ENCODE measurements at regions not wholly inside any gene's neighbourhood (a gene's known extent, or its start where the extent isn't known, plus 50 kb on each side); places are given as distances from the start of the nearest gene placed in this dataset.

- Histone ChIP-seq H3K27me3 (no peaks in the 10 kb centered on the region), H3K9me3 (no peaks in the 10 kb centered on the region), H3K36me3 (no peaks in the 10 kb centered on the region), H3K4me1 (no peaks in the 10 kb centered on the region), H3K4me3 (no peak overlapping the region), H3K27ac (no peak overlapping the region)
- TF ChIP-seq, protein P1, sequence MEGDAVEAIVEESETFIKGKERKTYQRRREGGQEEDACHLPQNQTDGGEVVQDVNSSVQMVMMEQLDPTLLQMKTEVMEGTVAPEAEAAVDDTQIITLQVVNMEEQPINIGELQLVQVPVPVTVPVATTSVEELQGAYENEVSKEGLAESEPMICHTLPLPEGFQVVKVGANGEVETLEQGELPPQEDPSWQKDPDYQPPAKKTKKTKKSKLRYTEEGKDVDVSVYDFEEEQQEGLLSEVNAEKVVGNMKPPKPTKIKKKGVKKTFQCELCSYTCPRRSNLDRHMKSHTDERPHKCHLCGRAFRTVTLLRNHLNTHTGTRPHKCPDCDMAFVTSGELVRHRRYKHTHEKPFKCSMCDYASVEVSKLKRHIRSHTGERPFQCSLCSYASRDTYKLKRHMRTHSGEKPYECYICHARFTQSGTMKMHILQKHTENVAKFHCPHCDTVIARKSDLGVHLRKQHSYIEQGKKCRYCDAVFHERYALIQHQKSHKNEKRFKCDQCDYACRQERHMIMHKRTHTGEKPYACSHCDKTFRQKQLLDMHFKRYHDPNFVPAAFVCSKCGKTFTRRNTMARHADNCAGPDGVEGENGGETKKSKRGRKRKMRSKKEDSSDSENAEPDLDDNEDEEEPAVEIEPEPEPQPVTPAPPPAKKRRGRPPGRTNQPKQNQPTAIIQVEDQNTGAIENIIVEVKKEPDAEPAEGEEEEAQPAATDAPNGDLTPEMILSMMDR (IDR thresholded peaks at IDR 0.05), result no peak
- no peak for TF ChIP-seq POLR2A (IDR thresholded peaks at IDR 0.05)
- intact Hi-C loops (cut with DNase I; ENCODE audit: low total_unique reads), result no loop called here
- DNase-seq, result no peak
These were observed 941.9 kb downstream of the SLC4A3 start for GRCh38 chr2:220569112-220569897.

- TF ChIP-seq POLR2A (IDR thresholded peaks at IDR 0.05), result no peak
- TF ChIP-seq, protein P1 (IDR thresholded peaks at IDR 0.05), result no peak
- H3K4me1 ChIP-seq, result no peaks in the 10 kb centered on the region
- no peaks in the 10 kb centered on the region for H3K9me3 ChIP-seq
- no peak overlapping the region for H3K27ac ChIP-seq
- peaks cover 0 to 2% of the 10 kb centered on the region in 2 donors for H3K27me3 ChIP-seq
- no peak overlapping the region for H3K4me3 ChIP-seq
- no peaks in the 10 kb centered on the region for H3K36me3 ChIP-seq
- intact Hi-C loops (cut with DNase I; ENCODE audit: low total_unique reads), result no loop called here
- DNase-seq, result no peak
These were observed 945.0 kb downstream of the SLC4A3 start for GRCh38 chr2:220572385-220572784.

DNA sequence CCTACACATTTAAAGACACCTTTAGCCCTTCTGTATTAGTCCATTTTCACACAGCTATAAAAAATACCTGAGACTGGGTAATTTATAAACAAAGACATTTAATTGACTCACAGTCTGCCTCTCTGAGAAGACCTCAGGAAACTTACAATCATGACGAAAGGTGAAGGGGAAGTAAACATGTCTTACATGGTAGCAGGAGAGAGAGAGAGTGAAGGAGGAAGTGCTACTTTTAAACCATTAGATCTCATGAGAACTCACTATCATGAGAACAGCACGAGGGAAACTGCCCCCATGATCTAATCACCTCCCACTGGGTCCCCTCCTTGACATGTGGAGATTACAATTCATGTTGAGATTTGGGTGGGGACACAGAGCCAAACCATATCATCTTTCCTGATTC is 946.6 kb downstream of the SLC4A3 start:
- no peak for TF ChIP-seq POLR2A (IDR thresholded peaks at IDR 0.05)
- TF ChIP-seq, protein P1 (IDR thresholded peaks at IDR 0.05), result no peak
- no peaks in the 10 kb centered on the region for H3K9me3 ChIP-seq
- no peak for DNase-seq
- H3K4me1 ChIP-seq, result no peaks in the 10 kb centered on the region
- no peak overlapping the region for H3K27ac ChIP-seq
- no peaks in the 10 kb centered on the region for H3K36me3 ChIP-seq
- peaks cover 0 to 2% of the 10 kb centered on the region in 2 donors for H3K27me3 ChIP-seq
- H3K4me3 ChIP-seq, result no peak overlapping the region
- intact Hi-C loops (cut with DNase I; ENCODE audit: low total_unique reads), result no loop called here

GRCh38 chr2:220575963-220576362 is 948.5 kb downstream of the SLC4A3 start:
- TF ChIP-seq, protein P1 (IDR thresholded peaks at IDR 0.05), result no peak
- Histone ChIP-seq H3K27ac (no peak overlapping the region), H3K27me3 (peaks cover 0 to 2% of the 10 kb centered on the region in 2 donors)

GRCh38 chr2:220579452-220579851 is 952.0 kb downstream of the SLC4A3 start:
- intact Hi-C loops (cut with DNase I; ENCODE audit: low total_unique reads), result no loop called here
- Histone ChIP-seq H3K27me3 (peaks cover 0 to 2% of the 10 kb centered on the region in 2 donors), H3K36me3 (peaks cover 0 to under 1% of the 10 kb centered on the region in 2 donors), H3K27ac (no peak overlapping the region), H3K4me1 (no peaks in the 10 kb centered on the region), H3K4me3 (no peak overlapping the region), H3K9me3 (no peaks in the 10 kb centered on the region)
- TF ChIP-seq, protein P1 (IDR thresholded peaks at IDR 0.05), result no peak
- DNase-seq, result no peak

More at GRCh38 chr2:220575963-220576362, 948.5 kb downstream of the SLC4A3 start:
- Histone ChIP-seq H3K4me1 (no peaks in the 10 kb centered on the region), H3K4me3 (no peak overlapping the region), H3K9me3 (no peaks in the 10 kb centered on the region), H3K36me3 (no peaks in the 10 kb centered on the region)
- intact Hi-C loops (cut with DNase I; ENCODE audit: low total_unique reads), result no loop called here
- DNase-seq, result no peak
